GM12878 (cell line): ENCODE measurements at regions not wholly inside any gene's neighbourhood (a gene's known extent, or its start where the extent isn't known, plus 50 kb on each side); places are given as distances from the start of the nearest gene placed in this dataset.

Experiments used
- ATAC-seq: fragments of 200-7000 bp; cut with Tn5 transposase; 3 replicates; pipeline ENCODE4 v1.9.1; 2020; ENCODE audit warnings: mild to moderate bottlenecking, moderate library complexity
- BruUV-seq: library from RNA; stranded (reverse); fragments of 400-500 nt; replicated peaks from 2 replicates; lab custom pipeline; 2021; lab: Mats Ljungman, UMichigan
- CTCF ChIA-PET: fragments of 300-600 bp; sonication (Branson Sonifier 250); formaldehyde crosslinking; extraction: SDS; loops from one replicate; lab custom pipeline; 2021; ENCODE audit warnings: inconsistent platforms; lab: Yijun Ruan, JAX
- POLR2A ChIA-PET: fragments of 350-600 bp; formaldehyde crosslinking; extraction: SDS; loops from one replicate; lab custom pipeline; 2021; ENCODE audit warnings: inconsistent platforms; lab: Charles Lee
- RAD21 ChIA-PET: fragments of 300-600 bp; sonication (Branson Sonifier 250); formaldehyde crosslinking; loops from one replicate; lab custom pipeline; 2023; ENCODE audit warnings: antibody characterized with exemption; ENCODE audit not compliant: unreplicated experiment; lab: Charles Lee
- SMC1A ChIA-PET: fragments of 300-600 bp; sonication (Branson Sonifier 250); formaldehyde crosslinking; loops from one replicate; lab custom pipeline; 2023; ENCODE audit not compliant: unreplicated experiment, uncharacterized antibody; lab: Charles Lee
- DNase-seq: peaks from one replicate; pipeline ENCODE4 v3.0.0-alpha.2; 2011; ENCODE audit warnings: low read depth, low spot score
- FAIRE-seq: peaks from 3 replicates; lab custom pipeline; 2011; peaks lifted over from hg19 to GRCh38; lab: Jason Lieb, UNC
- H2AFZ ChIP-seq: 2 replicates; pipeline ENCODE4 v1.6.0; 2011; ENCODE audit warnings: low read depth, low read length, control low read depth; ENCODE audit not compliant: control insufficient read depth
- H3K27ac ChIP-seq: 2 replicates; pipeline ENCODE4 v1.5.1; 2011; ENCODE audit warnings: control low read depth; ENCODE audit not compliant: control insufficient read depth, insufficient read depth
- H3K27me3 ChIP-seq, 2 experiments: replicated peaks in 1 of 2; 2 replicates each; pipeline versions ENCODE4 v1.6.0 to v1.6.1; 2011; ENCODE audit warnings: low read length in 1 of 2; ENCODE audit not compliant: control insufficient read depth in 2 of 2, insufficient read depth in 2 of 2
- H3K36me3 ChIP-seq, 2 experiments: 2 replicates each; pipeline ENCODE4 v1.5.1; 2011; ENCODE audit warnings: low read length in 1 of 2; ENCODE audit not compliant: control insufficient read depth in 2 of 2, insufficient read depth in 2 of 2
- H3K4me1 ChIP-seq: 2 replicates; pipeline ENCODE4 v1.6.1; 2011; ENCODE audit warnings: mild to moderate bottlenecking, low read length, moderate library complexity, mixed read lengths; ENCODE audit not compliant: control insufficient read depth, insufficient read depth
- H3K4me2 ChIP-seq: 2 replicates; pipeline ENCODE4 v1.6.0; 2011; ENCODE audit warnings: control low read depth; ENCODE audit not compliant: control insufficient read depth, insufficient read depth
- H3K4me3 ChIP-seq: fragments of 200-600 bp; sonication (generic); 2 replicates; pipeline ENCODE4 v1.5.1; 2016
- H3K79me2 ChIP-seq: 2 replicates; pipeline ENCODE4 v1.6.0; 2011; ENCODE audit warnings: low read length; ENCODE audit not compliant: control insufficient read depth, insufficient read depth
- H3K9ac ChIP-seq: 2 replicates; pipeline ENCODE4 v1.8.0; 2011; ENCODE audit warnings: low read length, control low read depth, mixed read lengths; ENCODE audit not compliant: control insufficient read depth, insufficient read depth
- H3K9me3 ChIP-seq: replicated peaks from 3 replicates; pipeline ENCODE4 v1.5.1; 2011; ENCODE audit warnings: mild to moderate bottlenecking, low read length; ENCODE audit not compliant: control insufficient read depth, insufficient read depth
- H4K20me1 ChIP-seq: 2 replicates; pipeline ENCODE4 v1.6.0; 2011; ENCODE audit not compliant: control insufficient read depth, insufficient read depth
- CHD4 ChIP-seq: fragments of 200-600 bp; sonication (generic); IDR thresholded peaks from 2 replicates; pipeline ENCODE4 v1.6.1; 2016; ENCODE audit warnings: mild to moderate bottlenecking
- ESRRA ChIP-seq: IDR thresholded peaks from 2 replicates; pipeline ENCODE4 v1.6.1; 2012; ENCODE audit warnings: mild to moderate bottlenecking, low read length, improper control_type of control experiment
- HDAC6 ChIP-seq: fragments of 200-600 bp; sonication (generic); IDR thresholded peaks from one replicate; pipeline ENCODE4 v1.8.0; 2017; ENCODE audit warnings: antibody characterized with exemption; ENCODE audit not compliant: unreplicated experiment
- IRF4 ChIP-seq: IDR thresholded peaks from 2 replicates; pipeline ENCODE4 v1.6.1; 2011; ENCODE audit warnings: low read depth, low read length
- MAX ChIP-seq: IDR thresholded peaks from 2 replicates; pipeline ENCODE4 v1.6.1; 2012; ENCODE audit warnings: low read depth, low read length, improper control_type of control experiment
- MEF2A ChIP-seq: IDR thresholded peaks from 2 replicates; pipeline ENCODE4 v1.6.1; 2011; ENCODE audit warnings: low read depth, mild to moderate bottlenecking, low read length, moderate library complexity; ENCODE audit not compliant: insufficient read depth
- MLLT1 ChIP-seq: fragments of 450-650 bp; IDR thresholded peaks from 2 replicates; pipeline ENCODE4 v1.6.1; 2016; ENCODE audit warnings: mild to moderate bottlenecking
- MYB ChIP-seq: fragments of 150-350 bp; IDR thresholded peaks from 2 replicates; pipeline ENCODE4 v1.6.1; 2014; ENCODE audit warnings: mild to moderate bottlenecking, low read depth, low read length, borderline replicate concordance
- MYC ChIP-seq: IDR thresholded peaks from 2 replicates; pipeline ENCODE4 v1.6.1; 2011; ENCODE audit warnings: mild to moderate bottlenecking, low read length, moderate library complexity, inconsistent platforms; ENCODE audit not compliant: insufficient read depth, insufficient replicate concordance, insufficient read length, severe bottlenecking
- SMAD1 ChIP-seq: fragments of 450-650 bp; IDR thresholded peaks from 2 replicates; pipeline ENCODE4 v1.6.1; 2018; ENCODE audit warnings: mild to moderate bottlenecking, low read depth; ENCODE audit not compliant: partially characterized antibody
- SPI1 ChIP-seq: IDR thresholded peaks from 2 replicates; pipeline ENCODE4 v1.6.1; 2011; ENCODE audit warnings: low read depth, mild to moderate bottlenecking, low read length, moderate library complexity, borderline replicate concordance; ENCODE audit not compliant: insufficient read depth
- STAT3 ChIP-seq: IDR thresholded peaks from 2 replicates; pipeline ENCODE4 v1.6.1; 2011; ENCODE audit warnings: low read depth, low read length, improper control_type of control experiment
- SUZ12 ChIP-seq: fragments of 200-600 bp; sonication (generic); IDR thresholded peaks from one replicate; pipeline ENCODE4 v1.6.1; 2018; ENCODE audit warnings: antibody characterized with exemption, mild to moderate bottlenecking; ENCODE audit not compliant: unreplicated experiment
- ZNF384 ChIP-seq: IDR thresholded peaks from 2 replicates; pipeline ENCODE4 v1.6.1; 2012; ENCODE audit warnings: low read depth, mild to moderate bottlenecking, low read length, improper control_type of control experiment, borderline replicate concordance
- WGBS: methylation state at CpG from one replicate; pipeline ENCODE4 v1.1.6; 2016; ENCODE audit warnings: low lambda C conversion rate; ENCODE audit not compliant: insufficient replicate concordance, insufficient coverage; ENCODE audit errors: missing lambda C conversion rate; 5-methylcytosine and 5-hydroxymethylcytosine counted together
- in situ Hi-C: fragments of 300-500 bp; cut with MboI; formaldehyde crosslinking; loops from 9 replicates; pipeline ENCODE4 v1.14.3; 2018; ENCODE audit warnings: mixed read lengths
- intact Hi-C: fragments of 100-400 bp; cut with micrococcal nuclease; formaldehyde crosslinking; loops from one replicate; pipeline ENCODE4 v1.14.2; 2022; ENCODE audit not compliant: unreplicated experiment
- TF ChIP-seq, protein P1 (sequence below), 3 experiments: IDR thresholded peaks in 2 of 3; conservative IDR thresholded peaks in 1 of 3; 2 replicates each; pipeline ENCODE4 v1.5.1; 2011; ENCODE audit warnings: low read depth in 3 of 3, low read length in 3 of 3, mild to moderate bottlenecking in 3 of 3, control low read depth in 2 of 3, moderate library complexity in 2 of 3, inconsistent platforms in 1 of 3, mixed read lengths in 1 of 3; ENCODE audit not compliant: control insufficient read depth in 2 of 3, insufficient read depth in 1 of 3; ENCODE audit errors: extremely low read depth in 1 of 3
- TF ChIP-seq, protein P2 (sequence below): fragments of 450-650 bp; IDR thresholded peaks from 2 replicates; pipeline ENCODE4 v1.6.1; 2017; ENCODE audit warnings: mild to moderate bottlenecking, low read depth, inconsistent platforms; ENCODE audit not compliant: poor library complexity, severe bottlenecking

DNA sequence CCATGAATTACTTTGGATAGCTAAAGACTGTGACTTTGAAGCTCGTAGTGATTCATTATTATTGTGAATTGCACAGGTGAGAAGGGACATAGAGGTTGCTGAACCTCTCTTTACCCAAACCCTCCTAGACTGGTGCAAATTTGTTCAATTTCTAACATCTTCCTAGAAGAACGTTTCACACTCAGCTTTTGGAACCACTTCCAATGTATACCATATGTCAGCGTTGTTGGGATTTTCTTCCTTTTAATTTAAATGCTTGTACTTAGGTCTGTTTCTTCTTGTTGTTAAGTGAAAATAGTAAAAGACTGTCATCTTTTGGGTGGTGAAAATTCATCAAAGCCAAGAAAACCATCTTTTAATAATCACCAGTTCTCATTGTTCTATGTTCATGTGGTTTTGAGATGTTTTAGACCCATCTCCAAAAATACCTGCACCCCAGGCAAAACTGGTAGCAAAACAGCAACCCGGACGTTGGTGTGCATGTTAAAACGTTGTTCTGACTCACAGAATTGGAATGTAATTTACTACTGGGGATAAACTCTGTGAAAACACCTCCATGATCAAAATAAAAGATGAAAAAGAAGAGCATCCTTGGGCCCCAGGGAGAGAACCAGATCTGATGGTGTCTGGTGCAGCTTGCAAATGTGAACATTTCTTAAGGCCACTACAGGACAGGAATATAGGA is 238.3 kb downstream of the NPR3 start:
- Histone ChIP-seq H3K9ac (no peak overlapping the region), H3K79me2 (no peaks in the 10 kb centered on the region), H3K36me3 (no peaks in the 10 kb centered on the region), H3K4me2 (no peak overlapping the region), H4K20me1 (no peaks in the 10 kb centered on the region), H2AFZ (no peak overlapping the region), H3K4me3 (no peak overlapping the region), H3K27ac (no peak overlapping the region), H3K9me3 (no peaks in the 10 kb centered on the region), H3K27me3 (no peaks in the 10 kb centered on the region), H3K4me1 (no peaks in the 10 kb centered on the region)
- BruUV-seq = no TSS peak
- intact Hi-C loops = no loop called here
- FAIRE-seq = no peak
- ChIA-PET RAD21 (no interaction called here), POLR2A (no interaction called here), SMC1A (no interaction called here), CTCF (no interaction called here)
- DNase-seq = no peak
- no peak for ATAC-seq
- WGBS = 0% methylated on average over 6 of the region's 6 CpGs
- in situ Hi-C loops = loop anchor here (25.0 kb wide), 1 partner anchor 487 kb away; no protein-coding TSS in a partner anchor
- TF ChIP-seq SMAD1 (no peak), IRF4 (no peak), CHD4 (no peak), ZNF384 (no peak), SPI1 (no peak), MLLT1 (no peak), ESRRA (no peak), MYC (no peak), STAT3 (no peak), MAX (no peak), SUZ12 (no peak), MEF2A (no peak), MYB (no peak), HDAC6 (no peak)
- TF ChIP-seq, protein P1, sequence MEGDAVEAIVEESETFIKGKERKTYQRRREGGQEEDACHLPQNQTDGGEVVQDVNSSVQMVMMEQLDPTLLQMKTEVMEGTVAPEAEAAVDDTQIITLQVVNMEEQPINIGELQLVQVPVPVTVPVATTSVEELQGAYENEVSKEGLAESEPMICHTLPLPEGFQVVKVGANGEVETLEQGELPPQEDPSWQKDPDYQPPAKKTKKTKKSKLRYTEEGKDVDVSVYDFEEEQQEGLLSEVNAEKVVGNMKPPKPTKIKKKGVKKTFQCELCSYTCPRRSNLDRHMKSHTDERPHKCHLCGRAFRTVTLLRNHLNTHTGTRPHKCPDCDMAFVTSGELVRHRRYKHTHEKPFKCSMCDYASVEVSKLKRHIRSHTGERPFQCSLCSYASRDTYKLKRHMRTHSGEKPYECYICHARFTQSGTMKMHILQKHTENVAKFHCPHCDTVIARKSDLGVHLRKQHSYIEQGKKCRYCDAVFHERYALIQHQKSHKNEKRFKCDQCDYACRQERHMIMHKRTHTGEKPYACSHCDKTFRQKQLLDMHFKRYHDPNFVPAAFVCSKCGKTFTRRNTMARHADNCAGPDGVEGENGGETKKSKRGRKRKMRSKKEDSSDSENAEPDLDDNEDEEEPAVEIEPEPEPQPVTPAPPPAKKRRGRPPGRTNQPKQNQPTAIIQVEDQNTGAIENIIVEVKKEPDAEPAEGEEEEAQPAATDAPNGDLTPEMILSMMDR (IDR thresholded peaks at IDR 0.05 in 2 of 3, conservative IDR thresholded peaks at IDR 0.05 in 1 of 3; ENCODE audit: control insufficient read depth in 2 of 3, extremely low read depth in 1 of 3, insufficient read depth in 1 of 3, low read depth in 3 of 3, low read length in 3 of 3) = no peak
- TF ChIP-seq, protein P2, sequence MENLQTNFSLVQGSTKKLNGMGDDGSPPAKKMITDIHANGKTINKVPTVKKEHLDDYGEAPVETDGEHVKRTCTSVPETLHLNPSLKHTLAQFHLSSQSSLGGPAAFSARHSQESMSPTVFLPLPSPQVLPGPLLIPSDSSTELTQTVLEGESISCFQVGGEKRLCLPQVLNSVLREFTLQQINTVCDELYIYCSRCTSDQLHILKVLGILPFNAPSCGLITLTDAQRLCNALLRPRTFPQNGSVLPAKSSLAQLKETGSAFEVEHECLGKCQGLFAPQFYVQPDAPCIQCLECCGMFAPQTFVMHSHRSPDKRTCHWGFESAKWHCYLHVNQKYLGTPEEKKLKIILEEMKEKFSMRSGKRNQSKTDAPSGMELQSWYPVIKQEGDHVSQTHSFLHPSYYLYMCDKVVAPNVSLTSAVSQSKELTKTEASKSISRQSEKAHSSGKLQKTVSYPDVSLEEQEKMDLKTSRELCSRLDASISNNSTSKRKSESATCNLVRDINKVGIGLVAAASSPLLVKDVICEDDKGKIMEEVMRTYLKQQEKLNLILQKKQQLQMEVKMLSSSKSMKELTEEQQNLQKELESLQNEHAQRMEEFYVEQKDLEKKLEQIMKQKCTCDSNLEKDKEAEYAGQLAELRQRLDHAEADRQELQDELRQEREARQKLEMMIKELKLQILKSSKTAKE = no peak
